SHP77 treated with DMSO at 0.1 percent for 48 hours (cell line): ENCODE measurements at regions not wholly inside any gene's neighbourhood (a gene's known extent, or its start where the extent isn't known, plus 50 kb on each side); places are given as distances from the start of the nearest gene placed in this dataset.
A peak's percentile ranks its signal among the peaks of the same experiment; 100 is the strongest.
"Not testable (repeated sequence)": the region's sequence is repeated elsewhere in the genome, so short reads cannot be mapped to it uniquely, and the experiment has no call there.

ENCODE experiments used
- DNase-seq: peaks from one replicate; lab custom pipeline; 2025; lab: John Stamatoyannopoulos, UW

DNA sequence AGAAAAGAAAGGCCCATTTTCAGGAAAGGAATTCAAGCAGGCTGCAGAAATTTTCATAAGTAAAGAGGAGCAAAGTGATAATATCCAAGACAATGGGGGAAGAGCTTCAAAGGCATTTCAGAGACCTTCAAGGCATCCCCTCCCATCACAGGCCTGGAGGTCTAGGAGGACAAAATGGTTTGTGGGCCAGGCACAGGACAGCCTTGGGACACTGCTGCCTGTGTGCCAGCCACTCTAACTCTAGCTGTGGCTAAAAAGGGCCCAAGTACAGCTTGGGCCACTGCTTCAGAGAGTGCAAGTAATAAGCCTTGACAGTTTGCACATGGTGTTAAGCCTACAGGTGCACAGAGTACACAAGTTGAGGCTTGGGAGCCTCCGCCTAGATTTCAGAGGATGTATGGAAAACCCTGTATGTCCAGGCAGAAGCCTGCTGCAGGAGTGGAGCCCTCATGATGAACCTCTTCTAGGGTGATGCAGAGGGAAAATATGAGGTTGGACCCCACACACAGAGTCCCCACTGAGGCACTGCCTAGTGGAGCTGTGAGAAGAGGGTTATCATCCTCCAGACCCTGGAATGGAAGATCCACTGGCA is 51.8 kb upstream of the ZSWIM5 start:
- no peak for DNase-seq

DNA sequence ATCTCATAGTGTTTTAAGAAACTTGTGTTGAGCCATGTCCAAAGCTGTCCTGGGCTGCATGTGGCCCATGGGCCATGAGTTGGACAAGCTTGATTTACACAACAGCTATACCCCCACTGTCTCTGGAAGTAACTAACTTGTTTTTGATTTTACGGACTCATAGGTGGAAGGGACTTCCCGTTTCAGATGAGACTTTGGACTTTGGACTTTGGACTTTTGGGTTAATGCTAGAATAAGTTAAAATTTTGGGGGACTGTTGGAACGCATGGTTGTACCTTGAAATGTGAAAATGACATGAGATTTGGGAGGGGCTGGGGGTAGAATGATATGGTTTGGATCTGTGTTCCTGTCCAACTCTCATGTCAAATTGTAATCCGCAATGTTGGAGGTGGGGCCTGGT is 52.6 kb upstream of the ZSWIM5 start:
- no peak for DNase-seq

DNA sequence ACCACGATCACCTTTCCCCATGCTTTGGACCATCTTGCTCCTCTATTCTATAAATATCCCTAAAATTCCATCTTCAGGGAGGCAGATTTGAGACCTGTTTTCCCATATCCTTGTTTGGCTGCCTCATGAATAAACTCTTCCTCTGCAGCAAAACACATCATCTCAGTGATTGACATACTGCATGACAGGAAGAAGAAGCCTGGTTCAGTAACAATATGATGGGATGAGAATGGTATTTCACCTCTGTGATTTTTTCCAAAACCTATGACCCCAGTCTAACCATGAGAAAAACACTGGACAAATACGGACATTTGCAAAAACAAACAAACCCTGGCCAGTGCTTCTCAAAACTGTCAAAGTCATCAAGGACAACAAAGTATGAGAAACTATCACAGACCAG is 53.8 kb upstream of the ZSWIM5 start:
- DNase-seq: no peak

DNA sequence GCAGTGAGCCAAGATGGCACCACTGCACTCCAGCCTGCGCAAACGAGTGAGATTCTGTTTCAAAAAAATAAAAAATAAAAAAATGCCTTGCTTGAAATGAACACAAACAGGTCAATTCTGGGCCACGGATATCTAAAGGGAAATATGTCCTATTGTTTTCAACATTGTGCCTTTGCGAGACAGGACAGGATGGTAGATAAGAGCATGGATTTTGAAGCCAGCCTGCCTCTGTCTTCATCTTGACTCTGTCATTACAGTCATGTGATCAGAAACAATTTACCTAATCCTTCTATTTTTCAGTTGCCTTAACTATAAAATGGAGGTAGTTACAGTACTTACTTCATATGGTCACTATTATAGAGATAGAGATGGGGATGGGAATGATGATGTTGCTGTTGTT is 56.7 kb upstream of the ZSWIM5 start:
- no peak for DNase-seq

DNA sequence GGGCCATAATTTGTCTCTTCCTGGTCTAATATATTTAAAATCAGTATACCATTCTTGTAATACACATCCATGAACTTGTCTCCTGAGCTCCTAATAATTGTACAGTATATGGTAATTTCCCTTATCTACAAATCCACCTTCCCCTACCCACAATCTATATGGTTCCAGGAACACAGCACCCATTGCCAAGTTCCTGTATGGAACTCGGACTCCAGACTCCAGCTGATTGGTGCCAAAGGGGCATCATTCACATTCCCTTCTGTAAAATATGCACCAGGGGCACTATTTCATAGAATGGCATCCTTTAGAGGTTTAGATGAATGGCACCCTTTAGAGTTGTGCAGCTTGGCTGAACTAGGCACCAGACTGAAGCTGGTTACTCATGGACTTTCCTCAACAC is 58.8 kb upstream of the ZSWIM5 start:
- DNase-seq: no peak

DNA sequence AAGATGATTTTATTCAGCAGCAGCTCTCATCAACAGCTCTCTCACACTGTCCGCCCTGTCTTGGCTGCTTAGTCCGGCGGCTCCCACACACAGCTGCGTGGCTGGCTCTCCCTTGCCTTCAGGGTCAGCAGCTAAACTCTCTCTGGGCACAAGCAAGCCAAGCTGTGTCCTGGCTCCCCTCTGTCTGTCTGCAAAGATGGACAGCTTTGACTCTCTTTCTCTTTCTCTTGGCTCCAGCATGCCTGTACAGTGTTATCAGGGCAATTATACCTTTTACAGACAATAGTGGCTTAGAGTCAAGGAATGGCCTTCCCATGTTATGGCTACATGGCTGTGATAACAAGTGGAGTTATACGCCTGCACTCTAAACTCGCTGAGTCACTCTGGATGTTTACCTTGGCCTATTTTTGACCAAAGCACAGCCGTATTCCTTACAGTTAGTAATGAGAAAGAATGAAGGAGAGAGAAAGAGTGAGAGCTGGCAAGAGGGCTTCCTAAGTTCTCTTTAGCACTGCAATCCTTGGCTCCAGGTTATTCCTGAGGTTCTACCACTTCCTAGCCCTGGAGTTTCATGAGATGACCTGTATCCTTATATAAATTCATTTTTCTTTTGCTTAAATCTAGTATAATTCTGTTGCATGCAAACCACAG is 59.9 kb upstream of the ZSWIM5 start:
- DNase-seq: peak; percentile 80

DNA sequence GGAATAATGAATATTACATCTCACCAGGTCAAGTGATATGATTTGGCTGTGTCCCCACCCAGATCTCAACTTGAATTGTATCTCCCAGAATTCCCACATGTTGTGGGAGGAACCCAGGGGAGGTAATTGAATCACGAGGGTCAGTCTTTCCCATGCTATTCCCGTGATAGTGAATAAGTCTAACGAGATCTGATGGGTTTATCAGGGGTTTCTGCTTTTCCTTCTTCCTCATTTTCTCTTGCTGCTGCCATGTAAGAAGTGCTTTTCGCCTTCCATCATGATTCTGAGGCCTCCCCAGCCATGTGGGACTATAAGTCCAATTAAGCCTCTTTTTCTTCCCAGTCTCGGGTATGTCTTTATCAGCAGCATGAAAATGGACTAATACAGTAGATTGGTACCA is 58.4 kb upstream of the HPDL start:
- DNase-seq: not testable (repeated sequence)

DNA sequence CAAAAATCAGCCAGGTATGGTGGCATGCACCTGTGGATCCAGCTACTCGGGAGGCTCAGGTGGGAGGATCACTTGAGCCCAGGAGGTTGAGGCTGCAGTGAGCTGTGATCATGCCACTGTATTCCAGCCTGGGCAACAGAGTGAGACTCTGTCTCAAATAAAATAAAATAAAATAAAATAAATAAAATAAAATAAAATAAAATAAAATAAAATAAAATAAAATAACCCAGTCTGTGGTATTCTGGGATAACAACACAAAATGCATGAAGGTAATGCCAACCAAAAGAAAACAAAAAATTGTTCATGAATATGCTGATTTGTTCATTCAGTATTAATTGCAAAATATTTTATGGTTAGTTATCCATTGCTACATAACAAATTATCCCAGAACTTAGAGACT is 54.4 kb upstream of the HPDL start:
- not testable (repeated sequence) for DNase-seq

DNA sequence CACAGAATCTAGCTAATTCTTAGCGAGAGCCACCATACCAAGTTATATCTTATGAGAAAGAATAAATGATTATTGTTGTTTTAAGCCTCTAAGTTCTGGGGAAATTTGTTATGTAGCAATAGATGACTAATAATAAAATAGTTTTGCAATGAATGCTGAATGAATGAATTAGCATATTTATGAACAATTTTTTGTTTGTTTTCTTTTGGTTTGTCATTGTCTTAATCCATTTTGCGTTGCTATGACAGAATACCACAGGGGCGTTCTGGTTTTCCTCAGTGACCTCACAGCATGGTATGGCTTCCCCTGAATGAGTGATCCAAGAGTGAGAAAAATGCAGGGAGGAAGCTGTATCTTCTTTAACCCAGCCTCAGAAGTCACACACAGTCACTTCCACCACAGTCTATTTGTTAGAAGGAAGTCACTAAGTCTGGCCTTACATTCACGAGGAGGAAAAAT is 53.8 kb upstream of the HPDL start:
- no peak for DNase-seq

DNA sequence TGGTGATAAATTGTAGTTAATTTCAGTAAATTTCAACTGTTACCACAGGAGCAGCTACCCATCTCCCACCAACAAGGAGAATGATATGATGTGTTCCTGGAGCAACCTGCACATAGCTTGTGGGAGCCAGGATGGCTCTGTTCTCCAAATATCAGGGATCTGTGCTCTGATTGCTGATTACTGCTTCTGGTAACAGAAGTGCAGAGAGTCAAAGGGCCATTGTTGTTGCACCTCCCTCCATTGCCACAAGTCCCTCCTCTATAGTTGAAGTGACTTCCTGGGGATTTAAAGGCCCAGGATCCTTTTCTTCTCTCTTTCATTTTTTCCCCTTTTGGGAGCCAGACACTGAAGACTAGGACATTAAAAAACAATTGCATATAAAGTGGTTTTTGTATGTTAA is 51.6 kb upstream of the HPDL start:
- DNase-seq: no peak
